Central memory CD8-positive, alpha-beta T cell (primary cell): ENCODE measurements at regions not wholly inside any gene's neighbourhood (a gene's known extent, or its start where the extent isn't known, plus 50 kb on each side); places are given as distances from the start of the nearest gene placed in this dataset.

Experiments used
- ATAC-seq: fragments of 150-1000 bp; cut with Tn5 transposase; replicated peaks from 2 replicates; pipeline ENCODE4 v1.10.0; 2022; ENCODE audit warnings: mild to moderate bottlenecking, moderate FRiP score, moderate number of reproducible peaks; ENCODE audit not compliant: poor library complexity, severe bottlenecking; ENCODE audit errors: extremely low read depth
- DNase-seq, 2 donors: peaks; one replicate each; pipeline ENCODE4 v3.0.0; 2021; ENCODE audit warnings: low spot score in 2 of 2
- H3K27ac Mint-ChIP-seq: one replicate; pipeline ENCODE4 v1.8.0; 2022; ENCODE audit warnings: low read depth, mild to moderate bottlenecking, moderate library complexity, mixed read lengths
- H3K27me3 Mint-ChIP-seq: one replicate; pipeline ENCODE4 v1.8.0; 2022; ENCODE audit warnings: mixed read lengths
- H3K36me3 Mint-ChIP-seq: one replicate; pipeline ENCODE4 v1.8.0; 2022; ENCODE audit warnings: mild to moderate bottlenecking, moderate library complexity, mixed read lengths; ENCODE audit not compliant: insufficient read depth
- H3K4me1 Mint-ChIP-seq: one replicate; pipeline ENCODE4 v1.8.0; 2022; ENCODE audit warnings: mixed read lengths
- H3K4me3 Mint-ChIP-seq: one replicate; pipeline ENCODE4 v1.8.0; 2022; ENCODE audit warnings: mild to moderate bottlenecking, moderate library complexity, mixed read lengths
- H3K9me3 Mint-ChIP-seq: one replicate; pipeline ENCODE4 v1.8.0; 2022; ENCODE audit warnings: mixed read lengths

GRCh38 chr1:208534979-208535378, 290.8 kb upstream of the PLXNA2 start:
- Mint-ChIP-seq H3K4me3 (no peak overlapping the region), H3K27ac (no peak overlapping the region), H3K9me3 (no peaks in the 10 kb centered on the region), H3K27me3 (peaks cover 14% of the 10 kb centered on the region), H3K36me3 (no peaks in the 10 kb centered on the region), H3K4me1 (peaks cover 13% of the 10 kb centered on the region)
- ATAC-seq (no peak), DNase-seq (no peak)

GRCh38 chr1:208535511-208535910, 291.3 kb upstream of the PLXNA2 start:
- Mint-ChIP-seq H3K27me3 (peaks cover 14% of the 10 kb centered on the region), H3K27ac (no peak overlapping the region), H3K4me1 (peaks cover 17% of the 10 kb centered on the region), H3K4me3 (no peak overlapping the region), H3K9me3 (no peaks in the 10 kb centered on the region), H3K36me3 (no peaks in the 10 kb centered on the region)
- no peak for ATAC-seq
- no peak for DNase-seq

GRCh38 chr1:208536212-208536611, 292.0 kb upstream of the PLXNA2 start:
- no peak for DNase-seq
- H3K4me1 Mint-ChIP-seq: peaks cover 22% of the 10 kb centered on the region
- H3K9me3 Mint-ChIP-seq: no peaks in the 10 kb centered on the region
- H3K27me3 Mint-ChIP-seq: peaks cover 14% of the 10 kb centered on the region
- no peak overlapping the region for H3K27ac Mint-ChIP-seq
- no peak for ATAC-seq
- no peaks in the 10 kb centered on the region for H3K36me3 Mint-ChIP-seq
- H3K4me3 Mint-ChIP-seq: no peak overlapping the region

GRCh38 chr1:208537198-208537597, 293.0 kb upstream of the PLXNA2 start:
- DNase-seq (no peak), ATAC-seq (no peak)
- no peak overlapping the region for H3K27ac Mint-ChIP-seq
- H3K4me1 Mint-ChIP-seq: peaks cover 32% of the 10 kb centered on the region
- H3K36me3 Mint-ChIP-seq: no peaks in the 10 kb centered on the region
- H3K4me3 Mint-ChIP-seq: no peak overlapping the region
- no peaks in the 10 kb centered on the region for H3K9me3 Mint-ChIP-seq
- peaks cover 6% of the 10 kb centered on the region for H3K27me3 Mint-ChIP-seq

- Mint-ChIP-seq H3K36me3 (no peaks in the 10 kb centered on the region), H3K9me3 (no peaks in the 10 kb centered on the region), H3K4me3 (no peak overlapping the region), H3K27me3 (no peaks in the 10 kb centered on the region), H3K4me1 (peaks cover 41% of the 10 kb centered on the region), H3K27ac (no peak overlapping the region)
- no peak for ATAC-seq
- DNase-seq: no peak
These were observed 293.9 kb upstream of the PLXNA2 start for GRCh38 chr1:208538078-208538477.

GRCh38 chr1:208538587-208538986, 294.4 kb upstream of the PLXNA2 start:
- H3K27me3 Mint-ChIP-seq: no peaks in the 10 kb centered on the region
- no peak for ATAC-seq
- no peaks in the 10 kb centered on the region for H3K9me3 Mint-ChIP-seq
- H3K4me1 Mint-ChIP-seq: peaks cover 45% of the 10 kb centered on the region
- no peak for DNase-seq
- H3K4me3 Mint-ChIP-seq: no peak overlapping the region
- H3K36me3 Mint-ChIP-seq: no peaks in the 10 kb centered on the region
- H3K27ac Mint-ChIP-seq: no peak overlapping the region

- ATAC-seq (no peak), DNase-seq (no peak)
- H3K4me3 Mint-ChIP-seq: no peak overlapping the region
- peaks cover 53% of the 10 kb centered on the region for H3K4me1 Mint-ChIP-seq
- H3K27ac Mint-ChIP-seq: no peak overlapping the region
- H3K36me3 Mint-ChIP-seq: no peaks in the 10 kb centered on the region
- H3K9me3 Mint-ChIP-seq: no peaks in the 10 kb centered on the region
- H3K27me3 Mint-ChIP-seq: no peaks in the 10 kb centered on the region
These were observed 296.5 kb upstream of the PLXNA2 start for GRCh38 chr1:208540724-208541123.

- H3K4me3 Mint-ChIP-seq: peak overlapping the region; percentile 27
- DNase-seq: no peak
- H3K9me3 Mint-ChIP-seq: no peaks in the 10 kb centered on the region
- H3K4me1 Mint-ChIP-seq: peaks cover 47% of the 10 kb centered on the region
- peak; percentile 83 for ATAC-seq
- no peak overlapping the region for H3K27ac Mint-ChIP-seq
- H3K27me3 Mint-ChIP-seq: no peaks in the 10 kb centered on the region
- no peaks in the 10 kb centered on the region for H3K36me3 Mint-ChIP-seq
These were observed 297.2 kb upstream of the PLXNA2 start for GRCh38 chr1:208541225-208541855.

GRCh38 chr1:208542309-208542708, 298.1 kb upstream of the PLXNA2 start:
- Mint-ChIP-seq H3K4me1 (peaks cover 46% of the 10 kb centered on the region), H3K27ac (no peak overlapping the region), H3K9me3 (no peaks in the 10 kb centered on the region), H3K36me3 (no peaks in the 10 kb centered on the region), H3K27me3 (no peaks in the 10 kb centered on the region), H3K4me3 (no peak overlapping the region)
- ATAC-seq (no peak), DNase-seq (no peak)

GRCh38 chr1:208544053-208544452, 299.9 kb upstream of the PLXNA2 start:
- Mint-ChIP-seq H3K27me3 (no peaks in the 10 kb centered on the region), H3K4me1 (peaks cover 46% of the 10 kb centered on the region), H3K27ac (no peak overlapping the region), H3K4me3 (no peak overlapping the region), H3K9me3 (no peaks in the 10 kb centered on the region), H3K36me3 (no peaks in the 10 kb centered on the region)
- DNase-seq (no peak), ATAC-seq (no peak)

- Mint-ChIP-seq H3K36me3 (no peaks in the 10 kb centered on the region), H3K9me3 (no peaks in the 10 kb centered on the region), H3K4me1 (peaks cover 42% of the 10 kb centered on the region), H3K27me3 (no peaks in the 10 kb centered on the region), H3K27ac (no peak overlapping the region), H3K4me3 (no peak overlapping the region)
- DNase-seq (no peak), ATAC-seq (no peak)
These were observed 300.6 kb upstream of the PLXNA2 start for GRCh38 chr1:208544794-208545193.

- Mint-ChIP-seq H3K4me3 (no peak overlapping the region), H3K27me3 (no peaks in the 10 kb centered on the region), H3K4me1 (no peaks in the 10 kb centered on the region), H3K36me3 (no peaks in the 10 kb centered on the region), H3K9me3 (no peaks in the 10 kb centered on the region), H3K27ac (no peak overlapping the region)
- ATAC-seq: no peak
- no peak for DNase-seq
These were observed 306.8 kb upstream of the PLXNA2 start for GRCh38 chr1:208551024-208551423.

- Mint-ChIP-seq H3K9me3 (no peaks in the 10 kb centered on the region), H3K4me3 (no peak overlapping the region), H3K27ac (no peak overlapping the region), H3K27me3 (no peaks in the 10 kb centered on the region), H3K4me1 (no peaks in the 10 kb centered on the region), H3K36me3 (no peaks in the 10 kb centered on the region)
- ATAC-seq (no peak), DNase-seq (no peak)
These were observed 307.6 kb upstream of the PLXNA2 start for GRCh38 chr1:208551633-208552320.
